SU-DHL-6 (cell line): ENCODE measurements at regions not wholly inside any gene's neighbourhood (a gene's known extent, or its start where the extent isn't known, plus 50 kb on each side); places are given as distances from the start of the nearest gene placed in this dataset.

Source experiments
- EZH2phosphoT487 ChIP-seq: fragments of 200-600 bp; sonication (generic), shearing (Covaris generic); conservative IDR thresholded peaks from 2 replicates; pipeline ENCODE4 v1.6.1; 2018; ENCODE audit warnings: mild to moderate bottlenecking, antibody characterized with exemption, low read length, moderate library complexity, mixed read lengths
- TF ChIP-seq, protein P1 (sequence below): fragments of 200-600 bp; sonication (generic); IDR thresholded peaks from one replicate; pipeline ENCODE4 v1.5.1; 2017; ENCODE audit warnings: antibody characterized with exemption, mild to moderate bottlenecking, low read length, moderate library complexity; ENCODE audit not compliant: insufficient read depth, poor library complexity, severe bottlenecking

DNA sequence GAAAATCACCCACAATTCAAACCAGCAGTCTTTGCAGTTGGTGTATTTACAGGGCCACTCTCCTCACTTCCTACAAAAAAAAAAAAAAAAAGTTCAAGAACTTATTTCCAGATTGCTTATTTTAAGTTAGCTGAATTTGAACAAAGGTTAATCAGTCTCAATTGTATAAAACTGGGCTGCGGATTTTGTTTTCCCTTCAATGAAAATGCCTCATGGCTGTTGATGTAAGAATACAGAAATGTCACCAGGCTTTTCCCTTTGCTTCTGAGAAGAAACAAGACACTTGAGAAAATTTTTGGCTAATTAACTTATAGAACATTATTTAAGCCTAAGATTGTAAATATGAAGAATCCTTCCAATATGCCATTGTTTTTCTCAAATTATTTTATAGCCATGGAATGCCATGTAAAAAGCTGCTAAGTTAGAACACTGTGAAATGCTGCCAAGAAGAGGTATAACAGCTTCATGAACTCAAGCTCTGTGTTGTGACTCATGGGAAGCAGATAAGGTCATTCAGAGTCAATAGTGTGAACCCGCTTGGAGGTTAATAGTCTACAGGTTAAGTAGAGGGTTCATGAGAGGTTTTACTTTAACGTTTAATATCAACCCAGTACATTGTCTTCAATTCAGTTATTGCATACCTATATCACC, 84.3 kb upstream of the ABI3BP start:
- TF ChIP-seq, protein P1, sequence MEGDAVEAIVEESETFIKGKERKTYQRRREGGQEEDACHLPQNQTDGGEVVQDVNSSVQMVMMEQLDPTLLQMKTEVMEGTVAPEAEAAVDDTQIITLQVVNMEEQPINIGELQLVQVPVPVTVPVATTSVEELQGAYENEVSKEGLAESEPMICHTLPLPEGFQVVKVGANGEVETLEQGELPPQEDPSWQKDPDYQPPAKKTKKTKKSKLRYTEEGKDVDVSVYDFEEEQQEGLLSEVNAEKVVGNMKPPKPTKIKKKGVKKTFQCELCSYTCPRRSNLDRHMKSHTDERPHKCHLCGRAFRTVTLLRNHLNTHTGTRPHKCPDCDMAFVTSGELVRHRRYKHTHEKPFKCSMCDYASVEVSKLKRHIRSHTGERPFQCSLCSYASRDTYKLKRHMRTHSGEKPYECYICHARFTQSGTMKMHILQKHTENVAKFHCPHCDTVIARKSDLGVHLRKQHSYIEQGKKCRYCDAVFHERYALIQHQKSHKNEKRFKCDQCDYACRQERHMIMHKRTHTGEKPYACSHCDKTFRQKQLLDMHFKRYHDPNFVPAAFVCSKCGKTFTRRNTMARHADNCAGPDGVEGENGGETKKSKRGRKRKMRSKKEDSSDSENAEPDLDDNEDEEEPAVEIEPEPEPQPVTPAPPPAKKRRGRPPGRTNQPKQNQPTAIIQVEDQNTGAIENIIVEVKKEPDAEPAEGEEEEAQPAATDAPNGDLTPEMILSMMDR, result no peak
- TF ChIP-seq EZH2phosphoT487, result no peak
